OCI-LY3 (cell line): ENCODE measurements at regions not wholly inside any gene's neighbourhood (a gene's known extent, or its start where the extent isn't known, plus 50 kb on each side); places are given as distances from the start of the nearest gene placed in this dataset.

Experiments
- EZH2phosphoT487 ChIP-seq: fragments of 200-600 bp; shearing (Covaris generic); IDR thresholded peaks from 2 replicates; pipeline ENCODE4 v1.6.1; 2018; ENCODE audit warnings: antibody characterized with exemption, mixed run types, low read depth
- TF ChIP-seq, protein P1 (sequence below): fragments of 200-600, 300-600 bp; sonication (generic); IDR thresholded peaks from 2 replicates; pipeline ENCODE4 v1.5.1; 2014; ENCODE audit warnings: antibody characterized with exemption, low read length, low read depth

DNA sequence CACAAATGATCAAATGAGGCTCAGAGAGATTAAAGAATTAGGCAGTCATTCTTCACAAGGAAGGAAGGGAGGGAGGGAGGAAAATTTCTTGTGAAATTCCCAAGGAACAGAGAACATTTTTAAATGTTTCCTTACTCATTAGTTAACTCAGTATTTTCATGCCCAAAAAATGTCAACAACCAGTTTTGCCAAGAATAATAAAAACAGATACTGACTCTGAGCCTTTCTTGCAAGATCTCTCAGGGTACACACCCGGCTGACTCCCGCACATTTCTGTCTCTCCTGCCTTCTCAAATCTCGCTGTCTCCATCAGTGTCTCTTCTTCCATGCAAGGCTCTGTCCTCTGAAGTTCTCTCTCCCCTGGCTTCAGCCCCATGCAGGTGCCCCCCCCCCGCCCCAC, 265.9 kb downstream of the TJP1 start:
- TF ChIP-seq, protein P1, sequence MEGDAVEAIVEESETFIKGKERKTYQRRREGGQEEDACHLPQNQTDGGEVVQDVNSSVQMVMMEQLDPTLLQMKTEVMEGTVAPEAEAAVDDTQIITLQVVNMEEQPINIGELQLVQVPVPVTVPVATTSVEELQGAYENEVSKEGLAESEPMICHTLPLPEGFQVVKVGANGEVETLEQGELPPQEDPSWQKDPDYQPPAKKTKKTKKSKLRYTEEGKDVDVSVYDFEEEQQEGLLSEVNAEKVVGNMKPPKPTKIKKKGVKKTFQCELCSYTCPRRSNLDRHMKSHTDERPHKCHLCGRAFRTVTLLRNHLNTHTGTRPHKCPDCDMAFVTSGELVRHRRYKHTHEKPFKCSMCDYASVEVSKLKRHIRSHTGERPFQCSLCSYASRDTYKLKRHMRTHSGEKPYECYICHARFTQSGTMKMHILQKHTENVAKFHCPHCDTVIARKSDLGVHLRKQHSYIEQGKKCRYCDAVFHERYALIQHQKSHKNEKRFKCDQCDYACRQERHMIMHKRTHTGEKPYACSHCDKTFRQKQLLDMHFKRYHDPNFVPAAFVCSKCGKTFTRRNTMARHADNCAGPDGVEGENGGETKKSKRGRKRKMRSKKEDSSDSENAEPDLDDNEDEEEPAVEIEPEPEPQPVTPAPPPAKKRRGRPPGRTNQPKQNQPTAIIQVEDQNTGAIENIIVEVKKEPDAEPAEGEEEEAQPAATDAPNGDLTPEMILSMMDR = no peak
- TF ChIP-seq EZH2phosphoT487 = no peak
